Epithelial cell of esophagus (primary cell): ENCODE measurements at regions not wholly inside any gene's neighbourhood (a gene's known extent, or its start where the extent isn't known, plus 50 kb on each side); places are given as distances from the start of the nearest gene placed in this dataset.
A peak's percentile ranks its signal among the peaks of the same experiment; 100 is the strongest.

ENCODE experiments used
- DNase-seq: peaks from one replicate; pipeline ENCODE4 v3.0.0; 2010; ENCODE audit warnings: low read depth
- H3K4me3 ChIP-seq: 2 replicates; pipeline ENCODE4 v1.5.1; 2011; ENCODE audit warnings: mild to moderate bottlenecking, low read length, control low read depth
- TF ChIP-seq, protein P1 (sequence below): IDR thresholded peaks from 2 replicates; pipeline ENCODE4 v1.5.1; 2011; ENCODE audit warnings: low read depth, mild to moderate bottlenecking, low read length, control low read depth, inconsistent platforms; ENCODE audit not compliant: insufficient read depth; ENCODE audit errors: missing control alignments

DNA sequence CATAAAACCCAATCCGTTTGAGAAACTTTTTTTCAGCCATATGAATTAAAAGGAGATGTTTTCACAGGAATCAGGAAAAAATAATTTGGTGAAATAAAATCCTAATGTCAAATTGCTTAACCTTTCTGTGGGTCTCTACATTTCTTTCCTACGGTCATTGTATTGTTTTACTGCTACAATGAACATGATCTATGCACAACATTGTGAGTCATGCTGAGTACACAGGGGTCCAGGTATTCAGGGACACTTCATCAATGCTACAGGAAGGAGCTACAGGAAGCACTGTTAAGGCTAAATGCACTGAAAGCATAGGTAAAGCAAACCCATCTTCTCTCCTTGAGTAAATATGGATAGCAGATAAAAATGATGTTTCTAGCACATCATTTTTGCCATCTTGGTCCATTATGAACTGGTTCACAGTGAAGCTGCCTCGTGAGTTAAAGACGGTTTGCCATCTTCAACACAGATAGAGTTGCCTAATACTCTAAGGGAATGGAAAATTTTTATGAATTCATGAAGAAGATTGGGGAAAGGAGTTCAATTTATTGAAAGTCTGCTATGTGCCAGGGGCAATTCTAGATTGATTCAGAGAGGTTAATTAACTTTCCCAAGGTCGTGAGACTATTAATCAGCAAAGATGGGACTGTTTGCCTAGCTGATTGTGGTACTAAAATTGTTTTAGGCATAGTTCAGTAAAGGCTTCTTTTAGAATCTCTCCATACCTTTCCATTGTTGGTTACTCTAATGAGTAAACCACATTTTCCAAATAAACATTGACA lies 85.5 kb downstream of the DIRAS2 start:
- DNase-seq: peak; percentile 5

DNA sequence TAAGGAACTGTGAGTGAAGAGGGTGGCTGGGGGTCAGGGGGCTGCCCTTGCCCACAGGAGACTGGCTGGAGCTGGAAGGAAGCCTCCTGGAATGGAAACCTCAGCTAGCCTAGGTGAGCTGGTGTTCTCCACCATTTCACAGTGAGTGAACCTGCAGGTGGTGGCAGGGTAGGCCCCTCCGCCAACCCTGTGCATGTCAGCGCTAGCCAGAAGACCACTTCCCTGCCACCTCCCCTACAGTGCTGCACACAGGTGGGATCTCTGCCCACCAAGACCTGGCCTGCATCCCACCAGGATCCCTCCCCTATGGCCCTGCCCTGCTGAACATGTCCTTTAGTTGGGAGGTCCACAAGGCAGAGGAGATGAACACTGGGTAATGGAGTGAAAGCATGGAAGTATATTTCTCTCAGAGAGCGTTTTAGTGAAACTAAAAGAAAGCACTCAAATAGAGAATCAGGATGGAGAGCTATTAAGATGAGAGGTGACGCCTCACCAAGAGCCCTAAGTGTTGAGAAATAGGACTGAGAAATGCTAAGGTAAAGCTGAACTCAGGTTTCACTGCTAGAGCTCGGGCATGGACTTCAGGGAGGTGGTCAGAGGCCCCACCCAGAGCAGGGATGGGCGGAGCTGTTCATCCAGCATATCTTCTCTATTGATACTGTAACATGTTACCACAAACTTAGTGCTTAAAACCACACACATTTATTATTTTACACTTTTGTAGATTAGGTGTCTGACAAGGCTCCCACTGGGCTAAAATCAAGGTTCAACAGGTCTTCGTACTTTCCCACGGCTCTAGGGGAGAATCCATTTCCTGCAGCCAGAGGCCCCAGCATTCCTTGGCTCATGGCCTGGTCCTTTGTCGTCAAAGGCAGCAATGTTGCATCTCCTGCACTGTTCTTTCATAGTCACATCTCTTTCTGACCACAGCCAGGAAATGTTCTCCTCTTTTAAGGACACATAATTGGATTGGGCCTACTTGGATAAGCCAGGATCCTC lies 83.2 kb downstream of the DIRAS2 start:
- TF ChIP-seq, protein P1, sequence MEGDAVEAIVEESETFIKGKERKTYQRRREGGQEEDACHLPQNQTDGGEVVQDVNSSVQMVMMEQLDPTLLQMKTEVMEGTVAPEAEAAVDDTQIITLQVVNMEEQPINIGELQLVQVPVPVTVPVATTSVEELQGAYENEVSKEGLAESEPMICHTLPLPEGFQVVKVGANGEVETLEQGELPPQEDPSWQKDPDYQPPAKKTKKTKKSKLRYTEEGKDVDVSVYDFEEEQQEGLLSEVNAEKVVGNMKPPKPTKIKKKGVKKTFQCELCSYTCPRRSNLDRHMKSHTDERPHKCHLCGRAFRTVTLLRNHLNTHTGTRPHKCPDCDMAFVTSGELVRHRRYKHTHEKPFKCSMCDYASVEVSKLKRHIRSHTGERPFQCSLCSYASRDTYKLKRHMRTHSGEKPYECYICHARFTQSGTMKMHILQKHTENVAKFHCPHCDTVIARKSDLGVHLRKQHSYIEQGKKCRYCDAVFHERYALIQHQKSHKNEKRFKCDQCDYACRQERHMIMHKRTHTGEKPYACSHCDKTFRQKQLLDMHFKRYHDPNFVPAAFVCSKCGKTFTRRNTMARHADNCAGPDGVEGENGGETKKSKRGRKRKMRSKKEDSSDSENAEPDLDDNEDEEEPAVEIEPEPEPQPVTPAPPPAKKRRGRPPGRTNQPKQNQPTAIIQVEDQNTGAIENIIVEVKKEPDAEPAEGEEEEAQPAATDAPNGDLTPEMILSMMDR: no peak

More for the DNA sequence above, 85.5 kb downstream of the DIRAS2 start:
- TF ChIP-seq, protein P1: no peak
- H3K4me3 ChIP-seq: no peak overlapping the region

More for the DNA sequence above, 83.2 kb downstream of the DIRAS2 start:
- no peak overlapping the region for H3K4me3 ChIP-seq
- no peak for DNase-seq
